Embryonic facial prominence (tissue), 1 donor: ENCODE measurements at regions not wholly inside any gene's neighbourhood (a gene's known extent, or its start where the extent isn't known, plus 50 kb on each side); places are given as distances from the start of the nearest gene placed in this dataset.
A peak's percentile ranks its signal among the peaks of the same experiment; 100 is the strongest.
"Not testable (repeated sequence)": the region's sequence is repeated elsewhere in the genome, so short reads cannot be mapped to it uniquely, and the experiment has no call there.

Source experiments
- DNase-seq: peaks from one replicate; pipeline ENCODE4 v3.0.0-alpha.2; 2016; ENCODE audit errors: extremely low spot score

- DNase-seq, result no peak
Measured at GRCh38 chr6:85357651-85358050, 92.2 kb upstream of the NT5E start.

GRCh38 chr6:85356743-85357142, 93.1 kb upstream of the NT5E start:
- DNase-seq, result not testable (repeated sequence)

- DNase-seq, result no peak
Measured at GRCh38 chr6:85355816-85356215, 94.1 kb upstream of the NT5E start.

- peak; percentile 32 for DNase-seq
Measured at GRCh38 chr6:85354761-85355618, 94.9 kb upstream of the NT5E start.

- no peak for DNase-seq
Measured at GRCh38 chr6:85353012-85353411, 96.9 kb upstream of the NT5E start.

- no peak for DNase-seq
Measured at GRCh38 chr6:85348643-85349042, 101.2 kb upstream of the NT5E start.

- no peak for DNase-seq
Measured at GRCh38 chr6:85347812-85348211, 102.1 kb upstream of the NT5E start.

GRCh38 chr6:85346196-85346595, 103.7 kb upstream of the NT5E start:
- no peak for DNase-seq

- no peak for DNase-seq
Measured at GRCh38 chr6:85344996-85345395, 104.9 kb upstream of the NT5E start.

GRCh38 chr6:85343428-85343827, 106.5 kb upstream of the NT5E start:
- no peak for DNase-seq

GRCh38 chr6:85329196-85329595, 120.7 kb upstream of the NT5E start:
- no peak for DNase-seq

GRCh38 chr6:85325811-85326210, 124.1 kb upstream of the NT5E start:
- DNase-seq, result not testable (repeated sequence)

GRCh38 chr6:85323435-85324040, 126.3 kb upstream of the NT5E start:
- DNase-seq, result peak; percentile 31

GRCh38 chr6:85322446-85323105, 127.3 kb upstream of the NT5E start:
- DNase-seq, result no peak

GRCh38 chr6:85321906-85322305, 128.0 kb upstream of the NT5E start:
- DNase-seq, result no peak

- no peak for DNase-seq
Measured at GRCh38 chr6:85314586-85314985, 135.3 kb upstream of the NT5E start.

- DNase-seq, result no peak
Measured at GRCh38 chr6:85300581-85300980, 149.3 kb upstream of the NT5E start.

- DNase-seq, result no peak
Measured at GRCh38 chr6:85298553-85298952, 151.3 kb upstream of the NT5E start.

GRCh38 chr6:85291326-85291725, 158.6 kb upstream of the NT5E start:
- DNase-seq, result no peak

- DNase-seq, result no peak
Measured at GRCh38 chr6:85287654-85288053, 162.2 kb upstream of the NT5E start.

- no peak for DNase-seq
Measured at GRCh38 chr6:85287158-85287557, 162.7 kb upstream of the NT5E start.

- DNase-seq, result not testable (repeated sequence)
Measured at GRCh38 chr6:85286507-85286906, 163.4 kb upstream of the NT5E start.

- DNase-seq, result no peak
Measured at GRCh38 chr6:85285934-85286333, 163.9 kb upstream of the NT5E start.
